ENCODE measurements at regions not wholly inside any gene's neighbourhood (a gene's known extent, or its start where the extent isn't known, plus 50 kb on each side); places are given as distances from the start of the nearest gene placed in this dataset.

DNA sequence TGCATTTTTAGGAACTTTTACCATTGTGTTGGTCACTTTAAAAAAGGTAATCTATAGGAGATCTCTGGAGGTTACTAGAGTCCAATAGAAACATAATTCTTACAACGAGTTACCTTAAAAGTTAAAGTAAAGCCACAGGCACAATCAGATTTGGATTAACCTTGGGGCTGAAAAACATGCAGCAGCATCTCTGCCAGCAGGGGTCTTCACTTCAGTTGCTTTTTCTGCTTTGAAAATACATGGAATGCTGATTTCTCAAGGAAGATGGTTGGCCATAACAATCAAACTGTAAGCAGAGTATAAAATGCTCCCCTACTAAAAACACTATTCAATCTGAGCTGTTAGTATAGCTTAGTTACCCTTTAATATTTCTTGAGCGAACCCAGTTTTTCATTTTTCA lies 1072.3 kb upstream of the PCDH10 start:
- no peak for TF ChIP-seq GATA3 (IDR thresholded peaks at IDR 0.05; ENCODE audit: low read depth, low read length)
- no peak for TF ChIP-seq GATA2 (IDR thresholded peaks at IDR 0.05; ENCODE audit: low read depth, low read length)

GRCh38 chr4:132085105-132085504 lies 1064.0 kb upstream of the PCDH10 start:
- TF ChIP-seq GATA3 (IDR thresholded peaks at IDR 0.05; ENCODE audit: low read depth, low read length) (no peak), GATA2 (IDR thresholded peaks at IDR 0.05; ENCODE audit: low read depth, low read length) (no peak)

- TF ChIP-seq GATA2 (IDR thresholded peaks at IDR 0.05; ENCODE audit: low read depth, low read length) = no peak
- no peak for TF ChIP-seq GATA3 (IDR thresholded peaks at IDR 0.05; ENCODE audit: low read depth, low read length)
Observed at GRCh38 chr4:132094017-132094416, 1055.1 kb upstream of the PCDH10 start.

DNA sequence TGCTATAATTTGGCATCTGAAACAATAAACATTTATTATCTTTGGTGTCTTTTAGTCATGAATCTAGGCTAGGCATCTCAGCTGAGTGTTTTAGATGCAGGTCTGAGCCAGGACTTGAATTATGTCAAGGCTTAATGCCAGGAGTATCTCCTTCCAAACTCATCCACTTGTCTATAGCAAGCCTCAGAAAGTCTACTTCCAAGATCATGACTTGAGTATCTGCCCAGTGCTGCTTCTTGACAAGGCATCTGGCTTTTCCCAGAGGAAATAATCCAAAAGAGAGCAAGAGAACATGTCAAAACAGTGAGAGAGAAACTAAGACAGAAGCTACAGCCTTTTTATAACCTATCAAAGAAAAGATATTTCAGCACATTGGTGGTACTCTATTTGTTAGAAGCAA lies 1052.1 kb upstream of the PCDH10 start:
- TF ChIP-seq GATA2 (IDR thresholded peaks at IDR 0.05; ENCODE audit: low read depth, low read length) (no peak), GATA3 (IDR thresholded peaks at IDR 0.05; ENCODE audit: low read depth, low read length) (no peak)

GRCh38 chr4:132101526-132101925 lies 1047.6 kb upstream of the PCDH10 start:
- TF ChIP-seq GATA2 (IDR thresholded peaks at IDR 0.05; ENCODE audit: low read depth, low read length) = no peak
- TF ChIP-seq GATA3 (IDR thresholded peaks at IDR 0.05; ENCODE audit: low read depth, low read length) = no peak

DNA sequence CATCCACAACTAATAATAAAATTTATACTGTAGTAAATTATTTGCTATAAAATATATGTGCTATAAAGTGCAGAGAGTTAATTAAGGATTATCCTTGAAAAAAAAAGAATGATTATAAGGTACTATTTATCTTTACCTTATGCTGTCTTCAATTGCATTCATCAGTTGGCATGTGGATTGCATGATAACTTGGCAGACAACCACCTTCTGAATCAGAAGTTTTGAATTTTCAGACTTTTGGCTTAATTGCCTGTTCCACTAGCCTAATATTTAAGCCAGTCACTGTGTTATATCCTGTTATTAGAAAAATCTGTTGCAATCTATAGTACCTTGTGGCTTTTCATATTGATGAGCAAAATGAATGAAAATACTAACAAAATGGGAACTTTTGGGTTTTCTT lies 1040.3 kb upstream of the PCDH10 start:
- TF ChIP-seq GATA3 (IDR thresholded peaks at IDR 0.05; ENCODE audit: low read depth, low read length) (no peak), GATA2 (IDR thresholded peaks at IDR 0.05; ENCODE audit: low read depth, low read length) (no peak)

DNA sequence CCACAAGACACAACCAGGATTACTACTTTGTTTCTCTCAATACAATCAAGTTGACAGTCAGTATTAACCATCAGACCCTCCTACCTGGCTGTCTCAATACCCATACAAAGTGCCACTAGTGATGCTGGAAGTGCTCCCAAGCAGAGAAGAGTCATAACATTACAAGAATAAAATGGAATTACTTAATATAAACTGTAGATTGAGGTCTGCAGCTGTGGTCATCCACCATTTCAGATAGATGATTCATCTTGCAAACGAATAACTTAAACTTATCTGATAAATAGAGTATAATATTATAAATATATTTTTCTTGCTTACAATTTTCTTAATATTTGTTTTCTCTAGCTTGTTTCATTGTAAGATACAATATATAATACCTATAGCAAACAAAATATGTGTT lies 1034.2 kb upstream of the PCDH10 start:
- TF ChIP-seq GATA3 (IDR thresholded peaks at IDR 0.05; ENCODE audit: low read depth, low read length) = no peak
- no peak for TF ChIP-seq GATA2 (IDR thresholded peaks at IDR 0.05; ENCODE audit: low read depth, low read length)

DNA sequence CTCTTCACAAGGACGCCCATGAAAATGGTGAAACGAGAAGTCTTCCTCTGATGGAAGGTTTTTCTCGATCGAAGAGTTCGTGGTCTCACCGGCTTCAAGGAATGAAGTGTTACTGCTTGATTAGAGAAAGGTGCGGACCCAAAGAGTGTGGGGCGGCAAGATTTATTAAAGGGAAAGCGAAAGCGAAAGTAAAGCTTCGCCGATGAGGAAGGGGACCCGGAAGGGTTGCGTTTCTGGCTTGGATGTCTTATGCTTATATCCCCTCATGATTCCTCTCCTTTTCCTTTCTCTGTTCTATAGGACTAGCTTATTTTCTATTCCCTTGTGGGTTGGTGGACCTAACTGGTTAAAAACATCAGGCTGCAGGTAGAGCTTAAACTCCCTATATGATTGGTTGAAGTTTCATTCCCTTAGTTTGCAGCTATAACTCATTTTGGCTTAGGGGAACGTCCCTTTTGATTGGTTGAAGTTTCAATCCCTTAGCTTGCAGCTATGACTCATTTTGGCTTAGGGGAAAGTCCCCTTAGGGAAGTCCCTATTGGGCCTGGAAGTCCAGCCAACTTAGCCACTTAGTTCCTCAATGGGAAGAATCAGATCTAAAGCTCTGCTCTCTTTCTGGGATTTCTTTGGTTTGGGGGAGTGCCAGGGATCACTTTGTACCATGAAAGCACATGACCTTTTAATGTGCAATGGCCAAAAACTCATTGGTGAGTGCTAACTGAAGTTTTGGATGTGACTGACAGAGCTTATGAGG lies 1025.0 kb upstream of the PCDH10 start:
- TF ChIP-seq GATA2 (IDR thresholded peaks at IDR 0.05; ENCODE audit: low read depth, low read length) = no peak
- no peak for TF ChIP-seq GATA3 (IDR thresholded peaks at IDR 0.05; ENCODE audit: low read depth, low read length)

DNA sequence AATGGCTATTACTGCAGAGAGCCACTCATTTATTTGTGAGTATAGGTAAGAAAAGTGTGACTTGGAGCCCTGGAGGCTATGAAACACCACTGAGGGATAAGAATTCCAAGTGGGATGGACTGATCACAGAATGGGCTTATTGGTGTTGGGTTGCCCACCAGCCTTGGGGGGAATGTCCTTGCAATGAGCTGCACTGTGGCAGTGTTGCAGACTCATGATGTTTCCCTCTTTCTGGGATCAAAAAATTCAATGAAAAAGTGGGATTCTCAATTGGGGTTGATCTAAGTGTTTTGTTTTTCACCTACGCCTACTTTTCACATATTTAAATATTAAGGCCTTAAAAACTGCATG lies 1024.5 kb upstream of the PCDH10 start:
- TF ChIP-seq GATA2 (IDR thresholded peaks at IDR 0.05; ENCODE audit: low read depth, low read length) = no peak
- no peak for TF ChIP-seq GATA3 (IDR thresholded peaks at IDR 0.05; ENCODE audit: low read depth, low read length)

GRCh38 chr4:132125131-132125530 lies 1024.0 kb upstream of the PCDH10 start:
- TF ChIP-seq GATA3 (IDR thresholded peaks at IDR 0.05; ENCODE audit: low read depth, low read length) (no peak), GATA2 (IDR thresholded peaks at IDR 0.05; ENCODE audit: low read depth, low read length) (no peak)

DNA sequence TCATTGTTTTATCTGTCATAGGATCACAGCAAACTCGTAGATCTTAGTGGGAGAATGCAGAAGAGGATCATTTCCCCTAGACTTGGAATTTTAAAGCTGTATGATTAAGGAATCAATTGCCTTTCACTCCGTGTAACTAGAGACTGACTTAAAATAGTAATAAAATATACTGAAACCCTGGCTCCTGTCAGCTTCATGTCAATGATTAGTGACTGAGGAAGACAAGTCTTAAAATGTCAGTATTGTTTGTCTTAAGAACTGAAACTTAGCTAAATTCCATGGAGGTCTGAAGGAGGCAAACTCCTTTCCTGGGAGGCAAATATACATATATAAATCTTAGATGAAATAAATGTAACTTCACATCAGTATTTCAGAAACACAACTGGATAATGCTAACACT lies 1016.7 kb upstream of the PCDH10 start:
- TF ChIP-seq GATA3 (IDR thresholded peaks at IDR 0.05; ENCODE audit: low read depth, low read length) (no peak), GATA2 (IDR thresholded peaks at IDR 0.05; ENCODE audit: low read depth, low read length) (no peak)

DNA sequence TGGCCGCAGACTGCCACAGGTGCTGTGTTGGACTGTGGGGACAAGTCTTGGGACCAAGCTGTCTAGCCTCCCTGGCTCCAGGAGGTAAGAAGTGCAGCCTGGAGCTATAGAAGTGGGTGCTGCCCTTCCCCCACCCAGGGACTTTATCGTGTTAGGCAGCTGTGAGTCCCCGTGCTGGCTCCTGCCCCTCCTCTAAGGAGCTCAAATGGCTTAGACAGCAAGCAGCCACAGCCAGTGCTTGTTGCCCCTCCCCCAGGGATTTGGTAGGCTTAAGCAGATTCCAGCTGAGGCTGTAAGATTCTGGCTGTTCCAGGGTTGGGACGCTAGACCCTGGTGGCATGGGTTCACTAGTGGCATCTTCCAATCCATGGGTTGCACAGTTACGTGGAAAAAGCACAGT lies 979.4 kb upstream of the PCDH10 start:
- TF ChIP-seq GATA2 (IDR thresholded peaks at IDR 0.05; ENCODE audit: low read depth, low read length) = no peak
- no peak for TF ChIP-seq GATA3 (IDR thresholded peaks at IDR 0.05; ENCODE audit: low read depth, low read length)

DNA sequence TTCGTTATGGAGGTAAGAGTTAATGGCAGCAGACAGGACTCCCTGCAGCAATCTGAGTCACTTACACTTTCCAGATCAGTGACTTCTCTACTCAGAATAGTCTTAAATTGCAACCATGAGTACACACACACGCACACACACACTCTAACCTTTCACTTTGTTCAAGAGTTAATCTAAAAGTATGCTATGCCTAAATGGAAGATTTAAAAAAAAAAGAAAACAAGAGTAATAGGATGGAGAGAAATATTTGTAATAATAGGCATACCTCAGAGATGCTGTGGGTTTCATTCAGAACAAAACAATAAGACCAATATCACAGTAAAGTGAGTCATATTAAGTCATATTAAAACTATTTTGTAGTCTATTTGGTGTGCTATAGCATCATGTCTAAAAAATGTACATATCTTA lies 969.1 kb upstream of the PCDH10 start:
- TF ChIP-seq GATA2 (IDR thresholded peaks at IDR 0.05; ENCODE audit: low read depth, low read length) (no peak), GATA3 (IDR thresholded peaks at IDR 0.05; ENCODE audit: low read depth, low read length) (no peak)

- TF ChIP-seq GATA2 (IDR thresholded peaks at IDR 0.05; ENCODE audit: low read depth, low read length) = no peak
- TF ChIP-seq GATA3 (IDR thresholded peaks at IDR 0.05; ENCODE audit: low read depth, low read length) = no peak
Observed at GRCh38 chr4:132195176-132195575, 953.9 kb upstream of the PCDH10 start.

- TF ChIP-seq GATA3 (IDR thresholded peaks at IDR 0.05; ENCODE audit: low read depth, low read length) = no peak
- TF ChIP-seq GATA2 (IDR thresholded peaks at IDR 0.05; ENCODE audit: low read depth, low read length) = no peak
Observed at GRCh38 chr4:132203618-132204017, 945.5 kb upstream of the PCDH10 start.

DNA sequence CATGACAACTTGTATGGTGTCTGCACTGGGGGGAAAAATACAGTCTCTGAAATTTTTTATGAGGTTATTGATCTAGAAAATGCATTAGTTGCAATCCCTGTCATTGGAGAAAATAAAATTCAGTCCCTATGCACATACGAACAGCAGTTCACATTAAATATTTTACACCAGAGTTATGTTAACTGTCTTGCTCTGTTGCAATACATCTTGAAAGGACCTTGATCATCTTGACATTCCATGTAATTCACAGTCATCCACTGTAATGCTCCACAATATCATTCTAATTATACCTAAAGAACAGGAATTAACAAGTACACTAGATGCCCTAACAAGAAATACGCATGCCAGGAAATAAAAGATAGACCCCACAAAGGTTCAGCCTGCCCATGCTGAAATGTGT lies 934.6 kb upstream of the PCDH10 start:
- no peak for TF ChIP-seq GATA3 (IDR thresholded peaks at IDR 0.05; ENCODE audit: low read depth, low read length)
- TF ChIP-seq GATA2 (IDR thresholded peaks at IDR 0.05; ENCODE audit: low read depth, low read length) = no peak

Data from SH-SY5Y (cell line).